ENCODE measurements at regions not wholly inside any gene's neighbourhood (a gene's known extent, or its start where the extent isn't known, plus 50 kb on each side); places are given as distances from the start of the nearest gene placed in this dataset.

- TF ChIP-seq POLR2AphosphoS5 (IDR thresholded peaks at IDR 0.05; ENCODE audit: low read depth, low read length) = no peak
- no peak for TF ChIP-seq CTCF (IDR thresholded peaks at IDR 0.05)
- no peak for TF ChIP-seq SIN3A (IDR thresholded peaks at IDR 0.05; ENCODE audit: borderline replicate concordance, insufficient read depth, low read depth, low read length)
- TF ChIP-seq TCF7L2 (IDR thresholded peaks at IDR 0.05; ENCODE audit: low read depth, low read length) = no peak
- no peak for TF ChIP-seq REST (IDR thresholded peaks at IDR 0.05; ENCODE audit: insufficient read depth in 1 of 2, low read depth in 2 of 2, low read length in 1 of 2)
Measured at GRCh38 chr10:4661511-4662255, 164.3 kb upstream of the AKR1E2 start.

All from Panc1 (cell line).